Vagina (tissue), 2 donors: ENCODE measurements at regions not wholly inside any gene's neighbourhood (a gene's known extent, or its start where the extent isn't known, plus 50 kb on each side); places are given as distances from the start of the nearest gene placed in this dataset.

Source experiments
- DNase-seq, 2 donors: peaks; one replicate each; pipeline ENCODE4 v3.0.0-alpha.2; 2017; ENCODE audit errors: extremely low spot score in 2 of 2
- H3K27ac ChIP-seq: fragments of 200-600 bp; sonication (generic); one replicate; pipeline ENCODE4 v1.5.1; 2019
- H3K27me3 ChIP-seq: fragments of 200-600 bp; sonication (generic); one replicate; pipeline ENCODE4 v1.5.1; 2019
- H3K36me3 ChIP-seq, 2 donors: fragments of 200-600 bp; sonication (generic); one replicate each; pipeline ENCODE4 v1.5.1; 2017 to 2019
- H3K4me1 ChIP-seq: fragments of 200-600 bp; sonication (generic); one replicate; pipeline ENCODE4 v1.5.1; 2019
- H3K4me3 ChIP-seq, 2 donors: fragments of 200-600 bp; sonication (generic); 1 replicate in 1 of 2; 2 replicates in 1 of 2; pipeline ENCODE4 v1.5.1; 2016 to 2019
- H3K9me3 ChIP-seq: fragments of 200-600 bp; sonication (generic); one replicate; pipeline ENCODE4 v1.5.1; 2019
- POLR2A ChIP-seq, 2 donors: fragments of 450-650 bp; IDR thresholded peaks; one replicate each; pipeline ENCODE4 v1.6.1; 2017; ENCODE audit warnings: antibody characterized with exemption in 2 of 2, mild to moderate bottlenecking in 2 of 2, moderate library complexity in 2 of 2
- POLR2AphosphoS5 ChIP-seq, 2 donors: sonication (generic); formaldehyde crosslinking; IDR thresholded peaks; one replicate each; pipeline ENCODE4 v1.9.0; 2017; ENCODE audit warnings: antibody characterized with exemption in 2 of 2, mild to moderate bottlenecking in 2 of 2, low read depth in 1 of 2; ENCODE audit not compliant: insufficient read depth in 1 of 2
- intact Hi-C: fragments of 100-400 bp; cut with DNase I; formaldehyde crosslinking; loops from one replicate; pipeline ENCODE4 v1.15.1; 2023
- TF ChIP-seq, protein P1 (sequence below), 3 experiments: fragments of 450-650 bp in 2 of 3; fragments of 200-600 bp in 1 of 3; sonication (generic) in 1 of 3; IDR thresholded peaks; one replicate each; pipeline ENCODE4 v1.5.1; 2017 to 2019; ENCODE audit warnings: antibody characterized with exemption in 3 of 3, mild to moderate bottlenecking in 2 of 3, moderate library complexity in 2 of 3

DNA sequence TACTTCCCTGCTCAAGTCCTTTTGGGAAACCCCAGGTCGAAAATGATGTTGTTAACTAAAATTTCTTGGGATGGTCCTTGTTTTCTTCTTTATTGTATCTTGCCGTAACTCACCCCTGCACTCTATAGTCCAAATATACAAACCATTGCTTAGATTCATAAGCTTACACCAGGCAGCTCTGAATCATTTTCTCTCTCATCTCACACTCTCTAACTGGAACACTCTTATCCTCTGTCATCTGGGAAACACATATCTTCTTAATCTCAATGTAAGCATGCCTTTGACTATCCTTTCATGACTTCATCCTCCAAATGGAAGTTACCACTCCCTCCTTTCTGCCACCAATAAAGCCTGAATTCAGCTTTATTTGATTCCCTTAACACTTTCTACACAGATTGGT lies 175.8 kb upstream of the ANK3 start:
- TF ChIP-seq, protein P1, sequence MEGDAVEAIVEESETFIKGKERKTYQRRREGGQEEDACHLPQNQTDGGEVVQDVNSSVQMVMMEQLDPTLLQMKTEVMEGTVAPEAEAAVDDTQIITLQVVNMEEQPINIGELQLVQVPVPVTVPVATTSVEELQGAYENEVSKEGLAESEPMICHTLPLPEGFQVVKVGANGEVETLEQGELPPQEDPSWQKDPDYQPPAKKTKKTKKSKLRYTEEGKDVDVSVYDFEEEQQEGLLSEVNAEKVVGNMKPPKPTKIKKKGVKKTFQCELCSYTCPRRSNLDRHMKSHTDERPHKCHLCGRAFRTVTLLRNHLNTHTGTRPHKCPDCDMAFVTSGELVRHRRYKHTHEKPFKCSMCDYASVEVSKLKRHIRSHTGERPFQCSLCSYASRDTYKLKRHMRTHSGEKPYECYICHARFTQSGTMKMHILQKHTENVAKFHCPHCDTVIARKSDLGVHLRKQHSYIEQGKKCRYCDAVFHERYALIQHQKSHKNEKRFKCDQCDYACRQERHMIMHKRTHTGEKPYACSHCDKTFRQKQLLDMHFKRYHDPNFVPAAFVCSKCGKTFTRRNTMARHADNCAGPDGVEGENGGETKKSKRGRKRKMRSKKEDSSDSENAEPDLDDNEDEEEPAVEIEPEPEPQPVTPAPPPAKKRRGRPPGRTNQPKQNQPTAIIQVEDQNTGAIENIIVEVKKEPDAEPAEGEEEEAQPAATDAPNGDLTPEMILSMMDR (IDR thresholded peaks at IDR 0.05): no peak
- no peak for TF ChIP-seq POLR2A (IDR thresholded peaks at IDR 0.05)
- TF ChIP-seq POLR2AphosphoS5 (IDR thresholded peaks at IDR 0.05; ENCODE audit: insufficient read depth in 1 of 2, low read depth in 1 of 2): no peak
- Histone ChIP-seq H3K4me1 (no peaks in the 10 kb centered on the region), H3K4me3 (no peak overlapping the region), H3K36me3 (no peaks in the 10 kb centered on the region), H3K27ac (no peak overlapping the region), H3K9me3 (no peaks in the 10 kb centered on the region), H3K27me3 (no peaks in the 10 kb centered on the region)
- no peak for DNase-seq
- intact Hi-C loops: no loop called here

DNA sequence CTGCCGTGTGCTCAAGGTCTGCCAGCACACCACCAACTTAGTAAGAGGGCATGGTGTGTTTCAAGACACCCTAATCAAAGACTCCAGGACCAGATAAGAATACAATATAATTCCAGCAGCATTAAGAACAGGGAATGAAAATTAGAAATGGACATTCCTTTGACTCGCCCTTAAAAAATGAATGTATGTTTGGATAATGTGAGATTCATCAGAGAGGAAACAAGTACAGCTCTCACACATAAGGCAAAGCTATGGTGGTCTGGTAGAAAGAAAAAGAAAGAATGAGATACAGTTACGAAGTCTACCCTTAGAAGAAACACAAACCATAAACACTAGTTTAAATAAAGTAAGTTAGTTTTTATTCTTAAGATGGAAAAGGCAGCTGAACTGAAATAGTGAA lies 174.8 kb upstream of the ANK3 start:
- intact Hi-C loops: no loop called here

GRCh38 chr10:60560451-60560850 lies 170.8 kb upstream of the ANK3 start:
- TF ChIP-seq POLR2A (IDR thresholded peaks at IDR 0.05): no peak
- TF ChIP-seq POLR2AphosphoS5 (IDR thresholded peaks at IDR 0.05; ENCODE audit: insufficient read depth in 1 of 2, low read depth in 1 of 2): no peak
- no peaks in the 10 kb centered on the region for H3K27me3 ChIP-seq
- H3K9me3 ChIP-seq: no peaks in the 10 kb centered on the region
- H3K4me1 ChIP-seq: no peaks in the 10 kb centered on the region
- no peaks in the 10 kb centered on the region for H3K36me3 ChIP-seq
- no peak overlapping the region for H3K27ac ChIP-seq
- intact Hi-C loops: no loop called here
- no peak overlapping the region for H3K4me3 ChIP-seq
- DNase-seq: no peak

More for the DNA sequence above, 174.8 kb upstream of the ANK3 start:
- Histone ChIP-seq H3K27ac (no peak overlapping the region), H3K9me3 (no peaks in the 10 kb centered on the region), H3K4me1 (no peaks in the 10 kb centered on the region), H3K4me3 (no peak overlapping the region), H3K27me3 (no peaks in the 10 kb centered on the region), H3K36me3 (no peaks in the 10 kb centered on the region)
- TF ChIP-seq, protein P1 (IDR thresholded peaks at IDR 0.05): no peak
- TF ChIP-seq POLR2AphosphoS5 (IDR thresholded peaks at IDR 0.05; ENCODE audit: insufficient read depth in 1 of 2, low read depth in 1 of 2) (no peak), POLR2A (IDR thresholded peaks at IDR 0.05) (no peak)
- no peak for DNase-seq

DNA sequence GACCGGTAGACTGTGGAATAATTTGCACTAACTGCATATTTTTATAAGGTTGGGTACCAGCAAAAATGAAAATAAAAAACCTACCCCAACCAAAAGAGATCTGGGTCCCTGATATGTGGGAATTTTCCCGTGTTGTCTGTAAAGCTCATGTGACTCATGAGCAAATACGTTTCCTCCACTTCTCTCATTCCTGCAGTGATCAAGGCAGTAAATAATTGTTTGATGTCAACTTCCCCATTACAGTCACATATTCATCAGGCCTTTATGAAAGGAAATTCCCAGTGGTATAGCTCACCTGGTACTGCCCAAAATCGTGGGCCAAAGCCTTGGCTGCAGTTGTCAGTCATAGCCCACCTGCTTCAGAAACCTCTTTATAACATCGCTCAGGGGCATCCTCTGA lies 166.0 kb upstream of the ANK3 start:
- no peak for TF ChIP-seq POLR2A (IDR thresholded peaks at IDR 0.05)
- TF ChIP-seq, protein P1 (IDR thresholded peaks at IDR 0.05): no peak
- TF ChIP-seq POLR2AphosphoS5 (IDR thresholded peaks at IDR 0.05; ENCODE audit: insufficient read depth in 1 of 2, low read depth in 1 of 2): no peak
- intact Hi-C loops: no loop called here
- no peaks in the 10 kb centered on the region for H3K36me3 ChIP-seq
- H3K4me3 ChIP-seq: no peak overlapping the region
- no peaks in the 10 kb centered on the region for H3K9me3 ChIP-seq
- H3K27me3 ChIP-seq: no peaks in the 10 kb centered on the region
- no peak overlapping the region for H3K27ac ChIP-seq
- H3K4me1 ChIP-seq: no peaks in the 10 kb centered on the region
- DNase-seq: no peak

DNA sequence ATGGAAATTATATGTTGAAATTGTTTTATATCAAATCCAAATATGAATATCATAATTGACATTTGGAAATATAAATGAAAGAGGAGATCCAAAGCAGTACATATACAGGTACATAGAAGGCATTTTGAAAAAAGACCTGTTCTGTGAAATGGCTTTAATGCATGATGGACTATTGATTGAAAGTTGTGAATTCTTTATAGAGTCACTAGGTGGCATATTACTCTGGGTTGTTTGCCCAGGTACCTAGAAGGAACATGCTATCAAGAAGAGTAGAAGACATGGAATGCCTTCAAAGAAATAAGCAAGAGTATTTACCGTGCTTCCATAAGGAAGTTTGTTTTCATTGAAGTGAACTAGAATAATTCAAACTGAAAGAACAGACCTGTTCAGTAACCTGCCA lies 160.0 kb upstream of the ANK3 start:
- Histone ChIP-seq H3K9me3 (no peaks in the 10 kb centered on the region), H3K4me3 (no peak overlapping the region), H3K27me3 (no peaks in the 10 kb centered on the region), H3K27ac (no peak overlapping the region), H3K4me1 (no peaks in the 10 kb centered on the region), H3K36me3 (no peaks in the 10 kb centered on the region)
- DNase-seq: no peak
- intact Hi-C loops: no loop called here
- TF ChIP-seq POLR2AphosphoS5 (IDR thresholded peaks at IDR 0.05; ENCODE audit: insufficient read depth in 1 of 2, low read depth in 1 of 2) (no peak), POLR2A (IDR thresholded peaks at IDR 0.05) (no peak)
- TF ChIP-seq, protein P1 (IDR thresholded peaks at IDR 0.05): no peak

DNA sequence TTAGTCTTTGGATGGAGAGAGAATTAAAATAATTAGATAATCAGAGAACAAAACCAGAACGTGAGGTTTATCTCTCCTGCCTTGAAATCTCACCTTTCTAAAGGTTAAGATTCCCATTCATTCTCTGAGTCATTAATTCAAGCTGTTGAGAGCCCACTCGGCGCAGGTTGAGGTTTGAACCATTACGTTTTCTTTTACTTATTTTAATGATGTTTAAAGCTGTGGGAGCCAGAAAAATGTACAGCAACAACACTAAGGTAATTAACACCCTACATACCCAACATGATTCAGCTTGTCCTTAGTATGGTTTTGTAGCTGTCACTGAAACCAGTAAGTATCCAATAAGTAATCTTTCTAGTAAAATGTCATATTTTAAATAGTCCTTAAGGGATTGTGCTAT lies 153.0 kb upstream of the ANK3 start:
- no peaks in the 10 kb centered on the region for H3K9me3 ChIP-seq
- no peak for TF ChIP-seq POLR2A (IDR thresholded peaks at IDR 0.05)
- TF ChIP-seq POLR2AphosphoS5 (IDR thresholded peaks at IDR 0.05; ENCODE audit: insufficient read depth in 1 of 2, low read depth in 1 of 2): no peak
- TF ChIP-seq, protein P1 (IDR thresholded peaks at IDR 0.05): no peak
- no peaks in the 10 kb centered on the region for H3K4me1 ChIP-seq
- H3K27ac ChIP-seq: no peak overlapping the region
- no peak for DNase-seq
- H3K4me3 ChIP-seq: no peak overlapping the region
- intact Hi-C loops: no loop called here
- no peaks in the 10 kb centered on the region for H3K36me3 ChIP-seq
- no peaks in the 10 kb centered on the region for H3K27me3 ChIP-seq
